NT2/D1 (cell line): ENCODE measurements at regions not wholly inside any gene's neighbourhood (a gene's known extent, or its start where the extent isn't known, plus 50 kb on each side); places are given as distances from the start of the nearest gene placed in this dataset.
"Not testable (repeated sequence)": the region's sequence is repeated elsewhere in the genome, so short reads cannot be mapped to it uniquely, and the experiment has no call there.

ENCODE experiments used
- SUZ12 ChIP-seq: IDR thresholded peaks from 2 replicates; pipeline ENCODE4 v1.6.1; 2011; ENCODE audit not compliant: insufficient read length, insufficient read depth; ENCODE audit errors: extremely low read depth
- YY1 ChIP-seq: IDR thresholded peaks from 2 replicates; pipeline ENCODE4 v1.6.1; 2011; ENCODE audit not compliant: insufficient read length, insufficient read depth
- ZNF274 ChIP-seq: IDR thresholded peaks from 2 replicates; pipeline ENCODE4 v1.6.1; 2011; ENCODE audit warnings: mild to moderate bottlenecking, low read depth, low read length

DNA sequence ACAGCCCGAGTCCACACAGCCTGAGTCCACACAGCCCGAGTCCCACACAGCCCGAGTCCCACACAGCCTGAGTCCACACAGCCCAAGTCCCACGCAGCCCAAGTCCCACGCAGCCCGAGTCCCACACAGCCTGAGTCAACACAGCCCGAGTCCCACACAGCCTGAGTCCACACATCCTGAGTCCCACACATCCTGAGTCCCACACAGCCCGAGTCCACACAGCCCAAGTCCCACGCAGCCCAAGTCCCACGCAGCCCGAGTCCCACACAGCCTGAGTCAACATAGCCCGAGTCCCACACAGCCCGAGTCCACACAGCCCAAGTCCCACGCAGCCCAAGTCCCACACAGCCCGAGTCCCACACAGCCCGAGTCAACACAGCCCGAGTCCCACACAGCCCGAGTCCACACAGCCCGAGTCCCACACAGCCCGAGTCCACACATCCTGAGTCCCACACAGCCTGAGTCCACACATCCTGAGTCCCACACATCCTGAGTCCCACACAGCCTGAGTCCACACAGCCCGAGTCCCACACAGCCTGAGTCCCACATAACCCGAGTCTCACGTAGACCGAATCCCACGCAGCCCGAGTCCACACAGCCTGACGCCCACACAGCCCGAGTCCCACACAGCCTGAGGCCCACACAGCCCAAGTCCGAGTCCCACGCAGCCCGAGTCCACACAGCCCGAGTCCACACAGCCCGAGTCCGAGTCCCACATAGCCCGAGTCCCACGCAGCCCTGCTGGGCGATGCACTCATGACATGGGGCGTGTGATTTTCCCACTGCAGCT is 60.6 kb upstream of the SMOC2 start:
- not testable (repeated sequence) for TF ChIP-seq YY1, ZNF274, SUZ12
